ENCODE measurements at regions not wholly inside any gene's neighbourhood (a gene's known extent, or its start where the extent isn't known, plus 50 kb on each side); places are given as distances from the start of the nearest gene placed in this dataset.
"Not testable (repeated sequence)": the region's sequence is repeated elsewhere in the genome, so short reads cannot be mapped to it uniquely, and the experiment has no call there.

GRCh38 chr16:88136211-88136713, 185.0 kb downstream of the BANP start:
- DNase-seq (ENCODE audit: low read depth in 1 of 2, low spot score in 1 of 2); H3K27me3 ChIP-seq (ENCODE audit: insufficient read depth, poor library complexity, severe bottlenecking); H3K4me3 ChIP-seq (replicated peaks; ENCODE audit: insufficient read depth, low read length); H3K27ac ChIP-seq (replicated peaks): not testable (repeated sequence)

- H3K27ac ChIP-seq (replicated peaks); H3K27me3 ChIP-seq (ENCODE audit: insufficient read depth, poor library complexity, severe bottlenecking); H3K4me3 ChIP-seq (replicated peaks; ENCODE audit: insufficient read depth, low read length); DNase-seq (ENCODE audit: low read depth in 1 of 2, low spot score in 1 of 2): not testable (repeated sequence)
Observed at GRCh38 chr16:88136939-88137338, 185.7 kb downstream of the BANP start.

- not testable (repeated sequence) for H3K27me3 ChIP-seq (ENCODE audit: insufficient read depth, poor library complexity, severe bottlenecking)
Observed at GRCh38 chr16:88139141-88139540, 187.9 kb downstream of the BANP start.

GRCh38 chr16:88140195-88140594, 189.0 kb downstream of the BANP start:
- H3K4me3 ChIP-seq (replicated peaks; ENCODE audit: insufficient read depth, low read length); H3K27me3 ChIP-seq (ENCODE audit: insufficient read depth, poor library complexity, severe bottlenecking); DNase-seq (ENCODE audit: low read depth in 1 of 2, low spot score in 1 of 2); H3K27ac ChIP-seq (replicated peaks): not testable (repeated sequence)

More at GRCh38 chr16:88139141-88139540, 187.9 kb downstream of the BANP start:
- H3K27ac ChIP-seq (replicated peaks); H3K4me3 ChIP-seq (replicated peaks; ENCODE audit: insufficient read depth, low read length); DNase-seq (ENCODE audit: low read depth in 1 of 2, low spot score in 1 of 2): not testable (repeated sequence)

GRCh38 chr16:88141580-88141979, 190.3 kb downstream of the BANP start:
- Histone ChIP-seq H3K27me3 (ENCODE audit: insufficient read depth, poor library complexity, severe bottlenecking) (no peaks in the 10 kb centered on the region), H3K27ac (replicated peaks) (no peak overlapping the region), H3K4me3 (replicated peaks; ENCODE audit: insufficient read depth, low read length) (no peak overlapping the region)
- TF ChIP-seq POLR2AphosphoS5 (IDR thresholded peaks at IDR 0.05; ENCODE audit: low read depth): no peak
- TF ChIP-seq REST (IDR thresholded peaks at IDR 0.05; ENCODE audit: insufficient replicate concordance, low read depth): no peak
- no peak for DNase-seq (ENCODE audit: low read depth in 1 of 2, low spot score in 1 of 2)

- not testable (repeated sequence) for H3K27ac ChIP-seq (replicated peaks); DNase-seq (ENCODE audit: low read depth in 1 of 2, low spot score in 1 of 2); H3K27me3 ChIP-seq (ENCODE audit: insufficient read depth, poor library complexity, severe bottlenecking); H3K4me3 ChIP-seq (replicated peaks; ENCODE audit: insufficient read depth, low read length)
Observed at GRCh38 chr16:88142056-88142935, 191.1 kb downstream of the BANP start.

- H3K27me3 ChIP-seq (ENCODE audit: insufficient read depth, poor library complexity, severe bottlenecking); DNase-seq (ENCODE audit: low read depth in 1 of 2, low spot score in 1 of 2); H3K4me3 ChIP-seq (replicated peaks; ENCODE audit: insufficient read depth, low read length); H3K27ac ChIP-seq (replicated peaks): not testable (repeated sequence)
Observed at GRCh38 chr16:88143122-88144027, 192.1 kb downstream of the BANP start.

- no peak for DNase-seq (ENCODE audit: low read depth in 1 of 2, low spot score in 1 of 2)
- TF ChIP-seq CTCF (IDR thresholded peaks at IDR 0.05; ENCODE audit: insufficient read depth, low read length) (no peak), REST (IDR thresholded peaks at IDR 0.05; ENCODE audit: insufficient replicate concordance, low read depth) (no peak), POLR2AphosphoS5 (IDR thresholded peaks at IDR 0.05; ENCODE audit: low read depth) (no peak), SPI1 (IDR thresholded peaks at IDR 0.05; ENCODE audit: borderline replicate concordance, low read depth) (no peak), GABPA (IDR thresholded peaks at IDR 0.05; ENCODE audit: low read depth) (no peak)
- H3K27ac ChIP-seq (replicated peaks): no peak overlapping the region
Observed at GRCh38 chr16:88144028-88144511, 192.8 kb downstream of the BANP start.

GRCh38 chr16:88145376-88145775, 194.1 kb downstream of the BANP start:
- DNase-seq (ENCODE audit: low read depth in 1 of 2, low spot score in 1 of 2); H3K27ac ChIP-seq (replicated peaks); H3K27me3 ChIP-seq (ENCODE audit: insufficient read depth, poor library complexity, severe bottlenecking); H3K4me3 ChIP-seq (replicated peaks; ENCODE audit: insufficient read depth, low read length): not testable (repeated sequence)

More at GRCh38 chr16:88144028-88144511, 192.8 kb downstream of the BANP start:
- no peak overlapping the region for H3K4me3 ChIP-seq (replicated peaks; ENCODE audit: insufficient read depth, low read length)
- no peaks in the 10 kb centered on the region for H3K27me3 ChIP-seq (ENCODE audit: insufficient read depth, poor library complexity, severe bottlenecking)
